GM10266 (cell line): ENCODE measurements at regions not wholly inside any gene's neighbourhood (a gene's known extent, or its start where the extent isn't known, plus 50 kb on each side); places are given as distances from the start of the nearest gene placed in this dataset.

Experiments
- DNase-seq: peaks from one replicate; pipeline ENCODE4 v3.0.0; 2012; ENCODE audit errors: extremely low spot score
- TF ChIP-seq, protein P1 (sequence below): IDR thresholded peaks from 2 replicates; pipeline ENCODE4 v1.5.1; 2012; ENCODE audit warnings: mild to moderate bottlenecking, low read depth; ENCODE audit not compliant: control insufficient read depth, insufficient read depth; ENCODE audit errors: missing control alignments

DNA sequence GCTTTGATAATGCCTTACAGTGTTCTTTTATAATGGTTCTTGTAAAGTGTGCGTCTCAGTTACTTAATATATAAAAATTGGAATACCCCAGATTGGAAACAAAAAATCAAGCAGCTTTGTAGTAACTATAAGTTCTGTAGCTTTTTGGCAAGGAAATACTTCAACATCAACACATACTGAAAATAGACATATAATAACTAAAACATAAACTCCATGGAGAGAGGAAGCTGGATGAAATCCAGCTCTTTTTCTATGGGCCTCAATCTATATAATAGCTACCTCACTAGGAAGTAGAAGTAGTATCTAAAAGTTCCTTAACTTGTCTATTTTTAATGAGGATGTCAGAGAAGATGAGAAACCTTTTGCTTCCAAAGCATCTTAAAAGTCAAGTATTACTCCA, 313.3 kb upstream of the NFIA start:
- no peak for DNase-seq
- TF ChIP-seq, protein P1, sequence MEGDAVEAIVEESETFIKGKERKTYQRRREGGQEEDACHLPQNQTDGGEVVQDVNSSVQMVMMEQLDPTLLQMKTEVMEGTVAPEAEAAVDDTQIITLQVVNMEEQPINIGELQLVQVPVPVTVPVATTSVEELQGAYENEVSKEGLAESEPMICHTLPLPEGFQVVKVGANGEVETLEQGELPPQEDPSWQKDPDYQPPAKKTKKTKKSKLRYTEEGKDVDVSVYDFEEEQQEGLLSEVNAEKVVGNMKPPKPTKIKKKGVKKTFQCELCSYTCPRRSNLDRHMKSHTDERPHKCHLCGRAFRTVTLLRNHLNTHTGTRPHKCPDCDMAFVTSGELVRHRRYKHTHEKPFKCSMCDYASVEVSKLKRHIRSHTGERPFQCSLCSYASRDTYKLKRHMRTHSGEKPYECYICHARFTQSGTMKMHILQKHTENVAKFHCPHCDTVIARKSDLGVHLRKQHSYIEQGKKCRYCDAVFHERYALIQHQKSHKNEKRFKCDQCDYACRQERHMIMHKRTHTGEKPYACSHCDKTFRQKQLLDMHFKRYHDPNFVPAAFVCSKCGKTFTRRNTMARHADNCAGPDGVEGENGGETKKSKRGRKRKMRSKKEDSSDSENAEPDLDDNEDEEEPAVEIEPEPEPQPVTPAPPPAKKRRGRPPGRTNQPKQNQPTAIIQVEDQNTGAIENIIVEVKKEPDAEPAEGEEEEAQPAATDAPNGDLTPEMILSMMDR: no peak

DNA sequence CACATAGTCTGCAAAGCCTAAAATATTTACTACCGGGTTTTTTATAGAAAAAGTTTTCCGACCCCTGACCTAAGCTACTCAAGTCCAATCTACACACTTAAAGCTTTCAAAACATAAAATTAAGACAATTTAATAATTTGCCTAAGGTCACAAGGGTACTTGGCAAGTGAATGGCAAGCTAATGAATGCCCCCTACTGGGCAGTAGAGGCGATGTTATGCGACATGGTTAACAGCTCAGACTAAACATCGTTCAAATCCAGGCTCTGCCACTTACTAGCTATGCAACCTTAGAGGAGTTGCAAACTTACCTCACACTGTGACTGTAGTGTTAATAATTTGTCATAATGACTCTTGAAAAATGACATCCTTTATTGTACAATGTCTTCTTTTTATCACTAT, 317.2 kb upstream of the NFIA start:
- DNase-seq: peak; percentile 8
- TF ChIP-seq, protein P1: peak; percentile 37

DNA sequence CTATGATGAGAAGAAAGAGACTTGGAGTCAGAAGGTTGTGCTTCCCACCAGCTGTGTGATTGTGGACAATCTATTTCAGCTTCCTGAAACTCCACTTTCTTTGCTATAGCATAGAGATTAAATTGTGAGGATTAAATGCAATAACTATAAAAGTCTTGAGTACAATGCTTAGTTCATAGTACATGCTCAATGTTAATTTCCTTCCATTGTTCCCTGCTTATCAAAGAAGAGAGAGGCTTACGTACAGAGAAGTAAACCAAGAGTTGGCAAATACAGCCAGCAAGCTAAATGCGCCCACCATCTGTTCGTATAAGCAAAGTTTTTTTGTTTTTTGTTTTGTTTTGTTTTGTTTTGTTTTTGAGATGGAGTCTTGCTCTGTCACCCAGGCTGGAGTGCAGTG, 317.9 kb upstream of the NFIA start:
- DNase-seq: no peak
- TF ChIP-seq, protein P1: no peak

GRCh38 chr1:60763741-60764140, 318.6 kb upstream of the NFIA start:
- TF ChIP-seq, protein P1: no peak
- no peak for DNase-seq

- TF ChIP-seq, protein P1: no peak
- DNase-seq: no peak
Observed at GRCh38 chr1:60762911-60763310, 319.4 kb upstream of the NFIA start.

GRCh38 chr1:60762176-60762575, 320.2 kb upstream of the NFIA start:
- DNase-seq: no peak
- TF ChIP-seq, protein P1: no peak

DNA sequence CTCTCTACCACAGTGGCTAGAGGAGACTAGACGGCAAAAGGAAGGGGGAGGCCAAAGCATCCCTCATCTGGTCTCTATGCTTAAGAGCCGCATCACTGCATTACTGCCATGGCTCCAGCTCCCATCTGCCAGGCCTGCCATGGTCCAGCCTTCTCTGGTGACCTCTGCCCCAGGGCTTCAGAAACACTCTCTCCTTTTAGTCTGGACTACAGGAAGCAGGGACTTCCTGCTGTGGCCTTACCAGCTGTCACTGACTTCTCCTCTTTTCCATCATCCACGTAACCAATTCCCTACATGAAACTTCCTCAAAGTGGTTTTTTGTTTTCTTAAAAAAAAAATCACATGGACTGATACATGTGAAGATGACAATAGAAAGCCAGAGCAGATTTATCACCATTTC, 323.1 kb upstream of the NFIA start:
- no peak for DNase-seq
- TF ChIP-seq, protein P1: no peak
